ENCODE measurements at regions not wholly inside any gene's neighbourhood (a gene's known extent, or its start where the extent isn't known, plus 50 kb on each side); places are given as distances from the start of the nearest gene placed in this dataset.

DNA sequence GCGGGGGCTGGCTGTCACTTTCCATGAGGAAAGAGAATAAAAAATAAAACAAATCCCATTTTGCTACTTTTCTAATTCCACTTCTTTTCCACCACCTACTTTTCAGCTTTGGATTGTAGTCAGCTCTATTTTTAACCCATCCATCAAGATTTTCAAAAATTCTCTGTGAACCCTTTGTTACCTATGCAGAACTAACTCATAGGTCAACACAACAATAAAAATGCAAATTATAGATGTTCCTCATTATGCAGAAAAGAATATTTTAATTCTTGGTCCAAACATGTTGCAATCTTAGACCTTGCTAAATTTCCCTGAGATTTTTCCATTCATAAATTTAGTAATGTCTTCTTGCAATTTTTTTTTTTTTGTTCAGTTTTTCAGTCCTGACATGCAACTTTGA, 454.5 kb downstream of the ADAMTS20 start:
- DNase-seq = no peak

DNA sequence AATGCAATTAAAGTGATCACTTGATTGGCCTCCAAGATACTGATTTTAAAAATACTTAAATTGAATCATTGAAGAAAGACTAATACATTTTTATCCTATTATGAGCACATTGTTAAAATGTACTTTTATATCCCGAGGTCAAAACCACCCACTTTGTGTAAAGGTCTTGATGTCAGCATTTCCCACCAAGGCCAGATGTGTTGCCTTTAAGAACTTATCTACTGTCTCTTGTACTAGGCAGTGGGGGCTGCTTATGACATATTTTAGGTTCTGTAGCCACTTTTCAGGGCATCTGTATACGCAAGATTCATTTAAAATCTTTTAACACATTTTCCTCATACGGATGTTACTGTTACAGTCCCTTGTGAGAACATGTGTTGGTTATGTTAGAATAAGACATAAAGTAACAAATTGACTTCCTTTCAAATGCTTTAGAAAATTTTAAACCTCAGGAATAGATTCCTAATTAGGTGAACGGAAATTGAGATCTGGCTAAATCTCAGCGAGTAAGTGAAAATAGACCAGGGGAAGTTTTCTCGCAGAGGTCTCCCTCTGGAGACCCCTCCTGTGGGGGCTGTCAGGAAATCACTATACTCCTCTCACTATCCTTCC, 456.2 kb downstream of the ADAMTS20 start:
- DNase-seq = no peak

DNA sequence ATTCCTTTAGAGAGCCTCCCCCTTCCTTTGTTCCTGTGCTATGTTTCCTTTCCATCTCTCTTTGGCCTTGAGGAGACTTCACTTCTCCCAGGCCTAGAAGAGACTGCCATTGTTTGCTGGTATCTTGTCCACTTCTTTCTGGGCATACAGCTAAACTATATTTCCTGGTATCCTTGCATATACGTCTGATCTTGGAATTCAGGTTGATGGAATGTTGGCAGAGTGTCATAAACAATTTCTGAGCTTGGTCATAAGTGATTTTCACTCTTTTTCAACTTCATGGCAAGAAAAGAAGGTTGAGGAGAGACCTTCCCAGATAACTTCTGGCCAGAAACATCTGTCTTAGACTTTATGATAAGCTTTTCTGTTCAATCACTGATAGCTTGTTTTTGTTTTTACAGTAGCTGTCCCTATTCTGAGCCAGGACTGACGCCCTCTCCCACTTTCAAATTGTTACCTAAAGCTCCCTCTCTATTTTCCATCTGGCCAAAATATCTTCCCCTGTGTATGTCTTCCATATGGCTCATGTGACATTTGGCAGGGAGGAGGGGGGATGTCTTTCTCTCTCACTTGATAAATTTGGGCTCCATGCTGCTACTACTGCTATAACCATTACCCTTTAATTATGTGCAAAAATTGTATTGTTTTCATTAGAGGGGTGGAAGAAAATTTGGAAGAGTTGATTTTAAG, 457.0 kb downstream of the ADAMTS20 start:
- no peak for DNase-seq

DNA sequence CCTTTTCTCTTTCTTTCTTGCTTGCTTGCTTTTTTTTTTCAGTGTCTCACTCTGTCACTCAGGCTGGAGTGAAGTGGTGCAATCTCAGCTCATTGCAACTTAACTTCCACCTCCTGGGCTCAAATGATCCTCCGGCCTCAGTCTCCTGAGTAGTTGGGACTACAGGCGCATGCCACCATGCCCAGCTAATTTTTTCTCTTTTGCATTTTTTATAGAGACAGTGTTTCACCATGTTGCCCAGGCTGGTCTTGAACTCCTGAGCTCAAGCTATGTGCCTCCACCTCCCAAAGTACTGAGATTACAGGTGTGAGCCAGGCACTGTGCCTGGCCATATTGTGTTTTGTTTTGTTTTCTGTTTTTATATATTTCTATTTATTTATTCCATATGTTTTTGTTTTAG, 461.0 kb downstream of the ADAMTS20 start:
- DNase-seq = no peak

DNA sequence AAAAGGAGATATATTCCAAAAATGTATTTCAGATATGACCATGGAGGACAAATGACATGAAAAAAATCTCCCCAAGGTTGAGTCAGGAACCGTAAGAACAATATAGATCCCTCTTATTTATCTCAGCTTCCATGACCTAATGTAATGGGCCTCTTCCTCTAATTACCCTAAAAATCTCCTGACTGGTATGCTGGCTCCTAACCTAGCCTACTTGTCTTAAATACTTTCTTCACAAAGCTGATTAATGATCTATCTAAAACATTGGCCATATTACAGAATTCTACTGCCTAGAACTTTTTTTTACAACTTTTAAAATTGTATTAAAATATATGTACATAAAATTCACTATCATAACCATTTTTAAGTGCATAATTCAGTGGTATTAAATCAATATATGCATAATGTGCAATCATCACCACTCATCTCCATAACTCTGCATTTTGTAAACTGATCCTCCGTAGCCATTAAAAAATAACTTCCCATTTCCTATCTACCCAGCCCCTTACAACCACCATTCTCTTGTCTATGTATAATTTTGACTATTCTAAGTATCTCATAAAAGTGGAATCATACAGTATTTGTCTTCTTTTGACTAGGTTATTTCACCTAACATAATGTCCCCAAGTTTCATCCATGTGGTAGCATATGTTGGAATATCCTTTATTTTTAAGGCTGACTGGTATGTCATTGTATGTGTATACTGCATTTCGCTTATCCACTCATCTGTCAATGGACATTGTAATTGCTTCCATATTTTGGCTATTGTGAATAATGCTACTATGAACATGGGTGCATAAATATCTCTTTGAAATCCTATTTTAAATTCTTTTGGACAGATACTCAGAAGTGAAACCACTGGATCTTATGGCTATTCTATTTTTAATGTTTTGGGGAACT, 464.6 kb downstream of the ADAMTS20 start:
- no peak for DNase-seq

DNA sequence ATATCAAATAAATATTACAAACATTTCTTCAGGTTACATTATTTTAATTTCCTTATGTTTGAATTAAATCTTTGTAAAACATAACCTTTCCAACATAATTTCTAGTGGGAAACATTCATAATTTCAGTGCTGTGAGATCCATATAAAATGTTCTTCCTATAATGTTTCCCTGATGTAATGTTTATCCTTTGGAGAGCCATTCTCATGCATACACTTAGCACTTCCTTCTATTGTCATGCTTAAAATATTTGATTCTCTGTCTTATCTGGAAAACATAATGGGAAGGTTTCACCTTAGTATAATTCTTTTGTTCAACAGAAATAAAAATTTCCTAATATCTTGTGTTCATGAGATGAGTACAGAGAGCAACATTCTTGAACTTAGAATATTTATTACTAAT, 472.5 kb downstream of the ADAMTS20 start:
- no peak for DNase-seq

DNA sequence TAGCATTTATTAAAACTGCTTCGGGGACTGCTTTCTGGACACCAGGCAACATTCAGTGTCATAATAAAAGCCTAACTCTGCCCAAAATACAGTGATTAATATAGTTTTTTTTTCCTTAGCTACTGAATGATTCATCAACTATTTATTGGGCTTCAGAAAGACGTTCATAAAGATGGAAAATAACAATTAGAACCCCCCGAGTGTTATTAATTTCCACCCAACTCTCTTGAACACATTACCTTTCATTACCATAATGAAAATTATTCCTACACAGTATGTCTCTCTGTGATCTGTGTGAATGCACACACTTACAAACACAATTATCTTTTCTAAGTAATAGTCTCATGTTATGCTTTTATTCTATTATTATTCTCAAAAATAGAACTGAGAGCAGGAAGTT, 473.0 kb downstream of the ADAMTS20 start:
- DNase-seq = no peak

DNA sequence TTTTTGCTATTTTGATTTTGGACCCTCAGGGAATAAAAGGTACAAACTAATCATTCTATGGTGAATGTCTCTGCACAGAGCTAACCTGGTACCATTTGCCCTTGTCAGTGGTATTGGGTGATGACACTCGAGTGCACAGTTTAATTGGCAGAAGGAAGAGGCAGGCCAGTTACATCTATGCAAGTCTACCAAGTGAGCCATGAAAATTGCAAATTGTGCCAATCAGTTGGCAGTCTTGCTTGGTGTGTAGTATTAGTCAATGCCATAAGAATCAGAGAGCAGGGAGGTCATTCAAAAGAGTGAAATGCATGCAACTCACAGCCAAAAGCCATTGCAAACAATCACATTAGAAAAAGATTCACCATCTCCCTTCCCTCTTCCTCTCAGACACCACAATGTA, 479.6 kb downstream of the ADAMTS20 start:
- no peak for DNase-seq

DNA sequence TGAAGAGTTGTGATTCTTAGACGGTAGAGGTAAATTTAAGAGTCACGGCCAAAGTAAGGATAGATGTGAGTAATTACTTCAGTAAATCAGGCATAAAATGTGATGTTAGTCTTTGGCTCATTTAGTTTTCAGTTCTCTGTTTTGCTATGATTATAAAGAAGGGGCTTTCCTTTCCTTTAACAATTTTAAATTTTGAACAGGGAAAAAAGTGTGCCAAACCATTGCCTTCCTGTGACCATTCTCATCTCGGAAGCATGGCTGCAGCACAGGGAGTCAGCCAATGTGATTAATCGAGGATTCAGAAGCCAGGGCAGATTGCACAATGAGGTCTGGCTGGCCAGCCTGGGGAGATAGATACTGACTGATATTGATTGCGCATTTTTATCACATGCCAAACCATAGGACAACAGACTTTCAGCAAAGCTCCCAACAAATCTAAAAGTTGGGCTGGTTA, 480.2 kb upstream of the PRICKLE1 start:
- peak; percentile 14 to 20 for DNase-seq

DNA sequence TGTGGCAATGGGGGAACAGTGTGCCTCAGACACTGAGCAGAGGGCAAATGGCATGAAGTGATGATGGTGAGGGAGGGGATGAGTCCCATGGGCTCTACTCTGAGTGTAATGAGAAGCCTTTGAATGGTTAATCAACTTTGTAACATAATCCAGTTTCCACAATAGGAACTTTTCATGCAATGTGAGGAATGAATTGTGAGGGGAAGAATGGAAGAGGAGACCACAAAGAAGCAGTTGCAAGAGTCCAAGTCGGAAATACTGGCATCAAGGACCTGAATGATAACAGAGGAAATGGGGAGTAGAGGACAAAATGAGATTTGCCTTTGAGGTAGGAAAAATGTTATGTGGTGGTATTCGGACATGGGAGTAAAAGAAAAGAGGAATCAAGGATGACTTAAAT, 476.9 kb upstream of the PRICKLE1 start:
- no peak for DNase-seq

DNA sequence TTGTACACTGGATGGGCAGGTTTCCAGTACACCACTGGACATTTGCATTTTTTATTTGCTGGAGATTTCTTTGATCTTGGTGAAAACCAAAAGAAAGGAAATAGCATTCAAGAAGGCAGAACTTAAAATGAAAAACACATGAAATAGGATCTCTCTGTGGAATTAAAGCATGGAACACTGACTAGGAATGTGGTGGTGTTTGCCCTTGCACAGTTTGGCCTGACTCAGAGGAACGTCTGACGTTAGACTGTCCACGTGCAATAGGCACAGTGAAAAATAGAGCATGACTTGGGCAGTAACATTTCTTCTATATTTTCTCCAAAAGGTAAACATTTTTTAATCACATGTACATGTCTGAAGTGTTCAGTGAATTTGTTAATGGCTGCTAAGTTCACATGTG, 474.1 kb upstream of the PRICKLE1 start:
- no peak for DNase-seq

DNA sequence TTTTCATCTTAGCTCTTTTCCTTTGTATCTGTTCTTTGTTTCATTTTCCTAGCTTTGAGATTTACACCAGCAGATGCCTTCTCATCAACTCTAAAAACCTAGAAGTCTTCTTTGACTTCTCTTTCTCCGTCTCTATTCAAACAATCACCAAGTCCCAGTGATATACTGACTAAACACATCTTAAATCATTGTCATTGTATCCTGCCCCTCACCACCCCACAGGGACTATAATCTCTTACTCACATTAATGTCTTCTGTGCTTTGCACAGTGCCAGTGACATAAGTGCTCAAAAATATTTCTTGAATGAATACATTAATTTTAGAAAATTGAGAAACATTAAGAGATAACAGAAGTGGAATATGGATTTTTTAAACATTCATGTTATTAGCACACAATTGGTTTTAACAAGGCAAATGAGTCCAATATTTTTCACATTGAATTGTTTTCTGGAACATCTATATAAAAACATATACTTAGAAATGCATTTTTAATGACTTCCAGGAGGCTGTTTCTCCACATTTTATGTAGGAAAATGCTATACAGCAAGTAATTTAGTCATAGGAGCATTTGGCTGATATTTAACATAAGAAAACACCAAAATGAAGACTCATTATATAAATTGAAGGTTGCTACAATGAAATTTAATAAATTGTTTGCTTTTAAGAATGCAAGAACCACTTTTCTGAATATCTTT, 472.8 kb upstream of the PRICKLE1 start:
- DNase-seq = peak; percentile 31 to 35

DNA sequence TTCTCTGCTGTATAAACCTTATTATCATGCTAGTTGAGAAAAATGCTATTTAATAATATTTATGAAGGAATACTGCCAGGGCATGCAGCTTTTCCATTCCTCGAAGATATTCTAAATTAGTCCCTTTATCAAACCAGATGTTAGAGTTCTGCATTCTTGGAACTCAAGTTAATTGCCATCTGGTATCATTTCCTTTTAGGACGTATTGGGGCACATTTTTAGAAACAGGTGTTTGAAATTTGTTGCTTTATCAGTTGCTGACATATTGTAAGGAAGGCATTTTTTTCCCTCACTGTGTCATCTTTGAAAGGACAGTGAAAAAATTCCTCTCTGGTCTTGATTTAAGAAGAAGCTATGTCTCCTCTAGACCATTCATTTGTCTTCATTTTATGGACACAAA, 471.2 kb upstream of the PRICKLE1 start:
- DNase-seq = no peak

DNA sequence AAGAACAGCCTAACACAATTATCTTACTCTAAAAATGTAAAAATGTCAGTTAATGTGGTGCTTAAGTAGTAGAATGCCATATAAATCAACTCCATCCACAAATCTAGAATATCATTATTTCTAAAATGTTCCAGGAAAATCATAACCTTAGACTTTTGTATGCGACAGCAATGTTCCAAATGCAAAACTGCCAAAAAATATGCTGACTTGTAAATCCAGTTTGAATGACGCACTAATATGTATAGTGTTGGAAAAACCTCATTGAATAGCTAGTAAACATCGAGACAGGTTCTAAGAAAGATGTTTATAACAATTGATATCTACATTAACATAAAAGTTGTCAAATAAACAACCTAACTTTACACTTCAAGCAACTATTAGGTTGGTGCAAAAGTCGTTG, 469.1 kb upstream of the PRICKLE1 start:
- no peak for DNase-seq

DNA sequence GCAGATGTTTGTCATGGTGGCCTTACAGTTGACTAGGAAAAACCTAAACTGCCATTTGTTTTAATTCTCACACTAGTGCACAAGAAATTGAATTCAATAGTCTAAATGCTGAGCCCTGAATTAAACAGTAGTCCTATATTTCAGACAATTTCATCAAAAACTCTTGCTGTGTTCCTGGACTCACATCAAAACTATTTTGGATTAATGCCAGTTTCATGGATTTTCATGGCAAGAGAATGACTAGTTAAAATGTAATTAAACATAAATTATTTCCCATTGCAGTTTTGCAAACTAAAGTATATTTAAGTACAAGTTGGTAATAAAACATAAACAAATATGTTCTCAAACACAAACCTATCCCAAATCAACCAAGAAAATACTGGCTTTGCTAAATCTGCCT, 468.0 kb upstream of the PRICKLE1 start:
- DNase-seq = peak; percentile 33 to 38

DNA sequence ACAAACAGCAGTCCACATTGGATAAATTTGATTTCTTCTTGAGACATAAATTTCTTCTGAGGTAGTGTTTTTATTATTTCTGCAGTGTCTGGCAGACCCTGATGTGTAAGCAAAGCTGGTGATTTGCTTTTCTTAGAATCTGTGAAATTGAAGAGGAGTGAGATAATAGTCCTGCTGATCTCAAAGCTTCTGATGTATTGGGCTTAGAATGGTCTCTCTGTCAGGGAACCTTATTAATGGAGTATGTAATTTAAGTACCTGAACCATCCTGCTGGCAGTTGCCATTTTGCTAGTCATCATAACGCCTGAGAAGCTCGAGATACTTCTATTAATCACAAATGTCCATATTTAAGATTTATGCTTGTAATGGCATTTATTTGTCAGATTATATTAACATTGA, 464.5 kb upstream of the PRICKLE1 start:
- no peak for DNase-seq

DNA sequence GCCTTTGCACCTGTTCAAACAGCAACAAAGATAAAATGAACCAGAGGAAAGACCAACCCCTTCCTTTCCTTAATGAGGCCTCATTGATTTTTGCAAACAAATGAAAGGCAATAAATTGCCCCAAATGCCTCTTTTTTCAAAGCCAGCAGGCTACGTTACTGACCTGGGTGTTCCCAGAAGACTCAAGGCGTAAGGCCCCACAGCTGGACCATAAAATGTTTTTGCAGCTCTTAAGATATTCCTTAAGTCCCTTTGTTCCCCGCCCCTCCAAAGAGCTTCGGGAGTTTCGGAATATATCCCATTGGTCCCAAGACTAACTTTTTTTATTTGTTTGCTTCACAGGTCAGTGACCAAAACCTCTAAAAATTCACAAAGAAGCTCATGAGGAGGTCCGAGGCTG, 462.9 kb upstream of the PRICKLE1 start:
- no peak for DNase-seq

DNA sequence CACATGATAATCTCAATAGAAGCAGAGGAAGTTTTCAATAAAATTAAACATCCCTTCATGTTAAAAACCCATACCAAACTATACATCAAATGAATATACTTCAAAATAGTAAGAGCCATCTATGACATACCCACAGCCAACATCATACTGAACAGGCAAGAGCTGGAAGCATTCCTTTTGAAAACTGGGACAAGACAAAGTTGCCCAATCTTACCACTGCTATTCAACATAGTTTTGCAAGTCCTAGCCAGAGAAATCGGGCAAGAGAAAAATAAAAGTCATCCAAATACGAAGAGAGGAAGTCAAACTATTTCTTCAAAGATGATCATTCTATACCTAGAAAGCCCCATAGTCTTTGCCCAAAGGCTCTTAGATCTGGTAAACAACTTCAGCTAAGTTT, 454.7 kb upstream of the PRICKLE1 start:
- DNase-seq = no peak

DNA sequence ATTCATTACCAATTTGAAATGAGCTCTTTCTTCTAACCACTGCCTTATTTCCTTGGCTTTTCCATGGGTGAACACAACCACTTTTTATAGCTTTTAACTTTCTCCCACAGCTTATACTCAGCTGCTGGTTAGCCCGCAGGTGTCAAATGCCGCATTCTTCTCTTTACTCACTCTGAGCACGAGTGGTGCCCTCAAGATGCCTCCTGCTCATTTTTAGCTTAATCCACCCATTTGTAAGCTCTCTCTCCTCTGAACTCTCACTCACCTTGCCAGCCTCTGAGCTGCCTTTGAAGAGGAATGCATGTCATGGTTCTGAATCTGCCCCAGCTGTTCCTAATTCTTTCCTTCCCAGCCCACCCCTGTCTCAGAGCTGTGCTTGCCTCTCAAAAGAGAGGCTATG, 449.4 kb upstream of the PRICKLE1 start:
- no peak for DNase-seq

DNA sequence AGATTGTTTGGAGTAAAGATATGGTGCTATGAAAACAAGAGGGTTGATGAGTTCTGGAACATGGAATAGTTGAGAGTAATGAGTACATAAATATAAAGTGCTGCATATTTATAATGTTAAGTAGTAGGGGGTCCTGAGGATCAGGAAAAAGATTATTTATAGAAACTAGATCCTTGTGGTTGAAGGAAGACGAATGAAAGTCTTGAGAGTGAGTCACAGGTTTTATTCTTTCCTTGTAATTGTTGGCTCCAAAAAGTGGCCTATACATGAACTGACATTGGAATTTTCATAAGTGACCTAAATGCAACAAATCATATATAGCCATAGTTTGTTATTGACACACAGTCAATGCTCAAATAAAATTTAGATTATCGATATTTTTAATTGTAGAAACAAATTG, 440.4 kb upstream of the PRICKLE1 start:
- no peak for DNase-seq

DNA sequence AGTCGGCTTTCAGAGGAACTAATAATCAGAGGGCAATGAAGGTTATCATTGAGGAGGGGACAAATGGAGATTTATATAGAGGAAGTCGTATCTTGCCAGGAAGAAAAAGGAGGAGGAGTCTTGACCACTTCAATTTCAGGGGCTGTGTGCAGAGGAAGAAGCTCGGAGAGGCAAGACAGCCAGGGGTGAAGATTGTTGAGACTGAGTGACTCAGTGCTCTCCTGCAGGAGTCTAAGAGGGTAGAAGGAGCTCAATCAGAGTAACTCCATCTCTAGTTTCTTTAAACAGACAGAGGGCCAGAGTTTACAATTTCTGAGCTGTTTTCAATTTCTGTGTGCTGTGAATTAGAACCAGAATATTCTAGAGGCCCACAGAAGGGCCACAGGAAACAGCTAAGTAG, 439.3 kb upstream of the PRICKLE1 start:
- DNase-seq = no peak

DNA sequence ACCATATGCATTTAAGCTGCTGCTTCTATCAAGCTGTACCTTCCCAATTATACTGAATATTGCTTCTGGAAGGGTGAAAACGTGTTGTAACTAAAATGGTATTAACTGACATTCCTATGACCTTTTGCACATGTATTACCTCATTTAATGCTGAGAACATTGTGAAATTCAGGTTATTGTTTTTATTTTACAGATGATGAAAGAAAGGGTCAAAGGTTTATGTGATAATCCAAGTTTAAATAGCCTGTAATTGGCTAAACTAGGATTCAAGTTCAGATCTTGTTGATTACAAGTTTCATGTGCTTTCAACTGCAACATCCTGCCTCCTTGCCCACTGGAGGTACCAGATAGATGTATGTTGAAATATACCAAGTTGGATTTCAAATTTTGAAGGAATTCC, 433.3 kb upstream of the PRICKLE1 start:
- DNase-seq = no peak
